Hindlimb muscle (tissue), 1 donor: ENCODE measurements at regions not wholly inside any gene's neighbourhood (a gene's known extent, or its start where the extent isn't known, plus 50 kb on each side); places are given as distances from the start of the nearest gene placed in this dataset.

Experiments used
- DNase-seq: peaks from one replicate; pipeline ENCODE4 v3.0.0-alpha.2; 2013

DNA sequence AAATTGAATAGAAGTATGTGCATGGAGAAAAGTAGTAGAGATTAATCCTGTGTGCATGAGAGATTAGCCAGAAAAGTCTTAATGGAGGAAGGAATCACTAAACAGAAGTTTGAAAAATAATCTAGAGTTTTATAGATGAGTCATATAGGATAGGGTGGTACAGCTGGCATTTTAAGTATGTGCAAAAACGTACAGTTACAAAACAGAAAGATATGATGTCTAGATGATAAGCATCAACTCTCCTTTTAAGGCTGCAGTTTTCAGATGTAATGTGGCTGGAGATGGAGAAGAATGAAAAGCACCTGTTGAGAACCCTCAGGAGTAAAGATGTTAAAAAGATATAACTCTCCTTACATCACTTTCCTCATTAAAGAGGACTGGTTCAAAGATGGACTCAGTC is 271.3 kb downstream of the STK31 start:
- no peak for DNase-seq

DNA sequence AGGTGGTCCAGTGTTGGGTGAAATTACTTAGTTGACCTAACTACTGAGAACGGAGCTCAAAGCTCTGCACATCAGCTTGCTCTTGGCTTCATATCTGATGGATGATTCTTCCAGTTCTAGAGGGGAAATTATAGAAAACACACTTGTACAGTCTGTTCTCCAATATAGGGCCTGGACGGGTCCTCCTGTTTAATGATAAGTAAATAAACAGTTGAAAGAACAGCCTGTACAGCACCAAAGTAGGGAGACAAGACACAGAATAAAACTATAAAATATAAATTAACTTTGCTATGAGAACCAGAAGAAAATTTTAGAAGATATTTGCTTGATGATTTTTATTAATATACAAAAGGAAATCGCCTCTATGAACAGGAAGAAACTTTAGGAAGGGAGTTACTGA is 271.7 kb downstream of the STK31 start:
- DNase-seq: no peak

DNA sequence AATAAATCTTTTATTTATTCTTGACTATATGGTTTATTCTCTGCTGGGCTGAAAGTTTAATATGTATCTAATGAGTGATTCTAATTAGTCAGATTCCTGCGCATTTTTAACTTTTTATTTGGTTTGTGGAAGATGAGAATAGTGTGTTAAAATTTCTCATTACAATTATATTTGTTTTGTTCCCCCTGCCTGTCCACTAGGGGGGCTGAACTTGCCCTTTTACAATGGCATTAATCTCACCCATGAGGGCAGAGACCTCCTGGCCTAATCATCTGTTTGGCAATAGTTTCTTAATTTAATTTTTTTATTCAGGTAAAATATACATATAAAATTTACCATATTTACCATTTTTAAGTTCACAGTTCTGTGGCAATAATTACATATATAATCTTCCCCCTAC is 278.5 kb upstream of the NPY start:
- DNase-seq: no peak

DNA sequence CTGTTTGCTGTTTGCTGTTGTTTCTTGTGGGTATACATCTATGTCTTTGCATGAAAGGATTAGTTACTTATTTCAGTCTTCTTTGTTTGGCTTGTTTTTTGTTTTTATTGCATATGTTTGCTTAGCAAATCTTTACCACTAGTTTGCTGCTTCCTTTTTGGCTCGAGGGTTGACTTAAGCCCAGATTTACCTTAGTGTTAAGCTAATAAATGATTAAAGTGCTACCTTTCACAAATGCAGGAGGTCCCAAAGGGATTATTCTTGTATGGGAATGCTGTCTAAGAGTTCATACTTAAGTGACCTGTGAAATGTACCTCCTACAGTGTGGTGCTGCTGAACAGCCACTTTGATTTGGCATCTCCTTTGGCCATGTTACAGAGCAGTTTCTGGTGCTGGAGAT is 273.5 kb upstream of the NPY start:
- no peak for DNase-seq

DNA sequence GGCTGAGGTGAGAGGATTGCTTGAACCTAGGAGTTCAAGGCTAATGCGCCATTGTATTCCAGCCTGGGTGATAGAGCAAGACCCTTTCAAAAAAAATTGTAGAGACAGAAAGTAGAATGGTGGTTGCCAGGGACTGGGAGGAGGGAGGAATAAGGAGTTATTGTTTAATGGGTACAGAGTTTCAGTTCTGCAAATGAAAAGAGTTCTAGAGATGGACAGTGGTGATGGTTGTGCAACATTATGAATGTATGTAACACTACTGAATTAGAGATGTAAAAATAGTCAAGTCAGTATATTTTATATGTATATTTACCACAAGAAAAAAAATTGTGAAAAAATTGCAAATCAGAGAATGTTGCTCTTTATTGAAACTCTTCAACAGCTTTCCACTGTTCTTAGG is 266.5 kb upstream of the NPY start:
- no peak for DNase-seq

DNA sequence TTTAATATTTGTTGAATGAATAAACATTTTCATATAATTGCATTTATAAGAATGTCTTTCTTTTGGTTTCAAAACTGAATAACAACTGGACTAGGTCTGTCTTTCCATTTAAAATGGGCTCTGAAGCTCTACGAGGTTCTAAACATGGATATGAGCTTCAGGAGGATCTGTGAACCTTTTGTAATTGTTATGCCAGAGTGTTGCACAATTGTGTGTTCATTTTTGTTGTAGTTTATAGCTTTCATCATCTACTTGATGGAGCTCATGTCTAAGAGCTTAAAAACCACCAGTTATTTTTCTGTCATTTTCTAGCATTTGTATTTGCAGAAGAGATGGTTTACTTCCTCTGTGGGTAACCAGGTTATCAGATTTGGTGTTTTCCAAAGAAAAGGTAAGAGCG is 265.7 kb upstream of the NPY start:
- DNase-seq: no peak

DNA sequence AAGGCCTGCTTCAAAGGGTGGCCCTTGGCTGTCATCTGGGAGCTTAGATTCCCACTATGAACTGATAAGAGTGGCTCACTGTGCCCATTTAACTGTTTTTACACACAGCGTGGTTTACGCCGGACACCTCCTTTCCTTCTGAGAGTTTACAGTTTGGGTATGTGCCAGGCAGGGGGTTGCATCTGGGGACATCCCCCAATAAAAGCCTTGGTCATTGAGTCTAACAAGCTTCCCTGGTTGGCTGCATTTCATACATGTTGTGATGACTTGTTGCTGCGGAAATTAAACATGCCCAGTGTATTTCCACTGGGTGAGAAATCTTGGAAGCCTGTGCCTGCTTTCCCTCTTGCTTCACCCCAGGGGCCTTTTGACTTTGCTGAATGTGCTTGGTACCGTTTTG is 264.1 kb upstream of the NPY start:
- DNase-seq: no peak

DNA sequence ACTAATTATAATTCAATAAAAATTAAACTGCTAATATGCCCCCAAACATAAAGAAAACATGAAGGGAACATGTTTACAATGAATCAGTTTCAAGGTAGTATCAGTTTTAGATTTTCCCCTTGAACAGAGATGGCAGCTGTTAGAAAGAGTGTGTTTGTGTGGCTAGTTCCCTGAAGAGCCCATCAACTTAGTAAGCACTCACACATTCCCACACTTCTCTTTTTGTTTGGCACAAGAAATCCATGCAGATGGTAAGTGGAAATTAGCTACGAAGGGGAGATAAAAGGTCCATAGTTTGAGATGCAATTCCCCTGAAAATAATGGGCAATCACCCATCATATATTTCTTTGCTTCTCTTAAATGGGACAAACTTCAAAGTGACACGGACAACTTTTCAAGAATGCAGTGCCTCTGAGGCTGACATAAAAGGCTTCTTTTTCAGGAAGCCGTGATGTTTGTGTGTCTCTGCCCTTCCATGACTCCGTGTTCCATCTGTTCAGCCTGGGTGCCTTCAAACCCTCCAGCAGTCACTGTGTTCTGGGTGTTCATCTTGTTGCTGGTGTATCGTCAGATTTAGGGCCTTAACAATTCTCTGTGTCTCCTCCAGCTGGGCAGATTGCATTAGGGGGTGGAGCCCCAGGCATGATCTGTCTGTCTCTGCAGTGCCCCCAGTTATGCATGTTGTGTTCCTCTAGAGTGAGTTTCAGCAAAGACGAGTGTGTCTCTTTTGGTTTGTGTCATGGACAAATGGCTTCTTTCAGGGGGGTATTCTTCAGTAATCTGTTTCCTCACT is 259.5 kb upstream of the NPY start:
- DNase-seq: no peak

DNA sequence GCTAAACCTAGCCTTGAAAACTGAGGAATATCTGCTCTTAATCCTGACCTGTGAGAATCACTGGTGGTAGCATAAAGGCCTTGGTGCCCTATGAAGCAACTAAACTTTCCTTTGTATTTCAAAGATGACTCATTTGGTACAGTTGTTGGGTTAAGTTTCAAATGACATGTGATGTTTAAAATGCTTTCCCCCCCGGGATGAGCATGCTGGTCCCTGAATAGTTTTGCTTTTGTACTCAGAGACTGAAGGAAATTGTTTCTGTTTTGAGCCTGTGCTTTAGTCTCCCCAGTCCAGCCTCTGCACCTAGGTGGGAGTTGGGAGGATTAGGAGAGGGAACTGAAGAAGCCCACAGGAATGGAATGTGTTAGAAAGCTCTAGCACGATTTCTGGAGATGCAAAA is 258.9 kb upstream of the NPY start:
- no peak for DNase-seq

DNA sequence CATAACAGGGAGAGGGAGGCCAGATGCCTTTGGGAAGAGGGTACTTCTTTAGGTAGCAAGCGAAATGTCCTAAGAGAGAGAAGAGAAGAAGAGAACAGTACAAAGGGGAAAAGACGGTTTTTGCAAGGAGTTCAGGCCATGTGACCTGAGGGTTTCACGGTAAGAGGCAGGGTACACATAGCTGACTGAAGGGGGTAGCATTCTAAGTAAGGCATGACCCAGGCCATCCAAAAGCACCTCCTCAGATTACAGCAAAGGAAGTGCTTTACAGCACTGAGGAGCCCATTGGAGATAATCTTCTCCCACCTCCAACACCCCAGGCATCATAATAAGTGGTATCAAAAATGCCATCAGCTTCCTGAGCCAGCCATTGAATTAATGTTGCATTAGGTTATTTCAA is 258.2 kb upstream of the NPY start:
- no peak for DNase-seq

DNA sequence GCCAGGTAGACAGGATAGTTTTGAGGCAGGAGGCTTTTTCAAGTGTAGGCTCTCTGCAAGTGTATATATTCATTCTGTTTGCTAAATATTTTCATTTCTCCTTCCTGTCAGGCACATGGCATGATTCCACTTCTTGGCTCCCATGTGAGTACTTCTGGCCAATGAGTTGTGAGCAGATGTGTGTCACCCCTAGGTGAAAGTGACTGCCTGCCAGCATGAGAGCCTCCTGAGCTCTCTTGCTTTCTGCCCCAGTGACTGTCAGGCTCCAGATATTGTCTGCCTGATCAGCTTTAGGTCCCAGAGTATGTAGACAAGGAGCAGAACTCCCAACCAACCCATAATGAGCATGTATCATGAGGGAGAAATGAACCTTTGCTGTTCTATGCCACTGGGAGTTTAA is 257.6 kb upstream of the NPY start:
- DNase-seq: no peak

DNA sequence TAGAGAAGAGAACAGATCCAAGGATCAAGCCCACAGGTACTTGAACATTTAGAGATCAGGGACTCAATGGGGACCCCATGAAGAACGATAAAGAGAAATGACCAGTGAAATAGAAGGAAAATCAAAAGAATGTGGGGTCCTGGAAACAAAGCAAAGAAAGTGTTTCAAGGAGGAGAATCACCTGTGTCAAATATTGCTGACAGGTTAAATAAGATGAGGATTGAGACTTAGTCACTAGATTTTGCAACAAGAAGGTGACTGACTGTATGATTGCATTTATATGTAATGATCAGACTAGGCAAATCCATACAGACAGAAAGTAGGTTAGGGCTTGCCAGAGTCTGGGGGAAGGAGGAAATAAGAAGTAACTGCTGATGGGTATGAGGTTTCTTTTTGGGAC is 254.9 kb upstream of the NPY start:
- no peak for DNase-seq

DNA sequence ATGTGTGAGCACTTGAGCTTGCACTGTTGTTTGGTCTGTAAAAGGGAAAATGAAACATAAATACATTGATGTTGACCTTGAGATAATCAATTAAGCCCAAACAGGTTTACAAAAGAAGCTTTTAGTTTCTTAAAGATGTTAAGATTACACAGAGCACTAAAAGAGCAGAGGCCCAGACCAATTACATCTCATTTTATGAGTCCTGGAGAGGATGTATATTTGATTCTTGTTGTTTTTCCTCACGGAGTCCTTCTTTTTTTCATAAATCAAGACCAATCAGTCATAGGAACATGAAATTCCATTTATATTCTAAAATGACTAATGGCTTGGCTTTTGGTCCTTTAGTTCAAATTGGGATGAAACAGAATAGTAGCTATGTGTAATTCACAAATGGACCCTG is 249.7 kb upstream of the NPY start:
- no peak for DNase-seq

DNA sequence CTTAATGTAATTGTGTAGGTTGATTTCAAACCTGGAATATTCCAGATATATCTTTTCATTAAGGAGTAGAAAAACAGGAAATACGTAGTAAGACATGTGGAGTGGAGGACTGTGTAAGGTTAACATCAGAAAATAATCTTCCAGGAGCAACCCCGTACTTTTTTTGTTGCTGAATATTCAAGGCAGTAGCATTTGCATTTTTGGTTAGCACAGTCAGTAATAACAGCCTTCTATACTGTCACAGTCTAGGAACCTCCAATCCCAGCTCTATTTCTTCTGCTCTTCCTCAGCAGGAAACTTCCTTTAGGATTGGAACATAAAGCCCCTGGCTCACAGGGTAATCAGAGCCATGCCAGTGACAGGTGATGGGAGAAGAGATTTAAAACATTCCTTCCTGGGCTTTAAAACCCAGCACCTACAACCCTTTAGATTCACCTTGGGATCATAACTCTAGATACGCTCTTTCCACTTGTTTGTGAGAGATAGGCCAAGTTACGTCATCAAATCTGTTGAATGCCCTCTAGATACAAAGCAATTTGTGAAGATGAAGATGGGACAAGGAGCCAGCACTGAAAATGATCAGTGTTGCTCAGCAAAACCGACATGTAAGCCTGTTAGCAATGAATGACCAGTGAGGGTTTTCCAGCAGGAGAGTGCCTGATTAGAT is 248.5 kb upstream of the NPY start:
- no peak for DNase-seq

DNA sequence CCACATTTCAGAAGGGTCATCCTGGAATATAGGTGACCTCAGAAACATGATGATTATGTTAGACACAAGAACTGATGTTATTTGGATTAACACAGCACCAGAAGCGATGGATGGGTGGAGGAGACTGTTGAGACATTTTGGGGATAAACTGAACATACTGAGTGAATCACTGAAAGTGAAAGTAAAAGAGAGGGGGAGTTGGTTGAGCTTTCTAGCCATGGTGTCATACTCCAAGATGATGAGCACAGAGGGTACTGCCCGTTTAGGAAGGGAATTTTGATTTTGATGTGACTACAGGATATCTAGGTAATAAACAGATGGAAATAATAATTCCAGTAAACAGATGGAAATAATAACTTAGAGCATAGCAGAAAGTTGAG is 248.0 kb upstream of the NPY start:
- no peak for DNase-seq

DNA sequence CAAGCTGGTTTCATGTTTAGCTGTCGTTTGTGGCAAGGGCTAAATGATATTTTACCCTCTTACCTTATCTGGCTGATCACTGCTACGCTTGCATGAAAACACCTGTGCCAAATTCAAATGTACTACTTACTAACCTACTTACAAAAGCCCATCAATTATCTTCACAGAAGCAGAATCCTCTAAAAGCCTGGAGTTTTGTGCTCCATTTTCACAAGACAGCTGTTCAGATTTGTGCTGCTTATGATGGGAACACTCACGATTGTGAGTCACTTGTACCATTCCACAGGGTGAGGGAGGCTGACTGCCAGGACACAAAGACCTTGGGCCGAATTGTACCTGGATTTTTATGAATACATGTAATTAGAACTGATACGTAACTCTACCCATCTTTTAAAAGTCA is 245.0 kb upstream of the NPY start:
- DNase-seq: no peak

DNA sequence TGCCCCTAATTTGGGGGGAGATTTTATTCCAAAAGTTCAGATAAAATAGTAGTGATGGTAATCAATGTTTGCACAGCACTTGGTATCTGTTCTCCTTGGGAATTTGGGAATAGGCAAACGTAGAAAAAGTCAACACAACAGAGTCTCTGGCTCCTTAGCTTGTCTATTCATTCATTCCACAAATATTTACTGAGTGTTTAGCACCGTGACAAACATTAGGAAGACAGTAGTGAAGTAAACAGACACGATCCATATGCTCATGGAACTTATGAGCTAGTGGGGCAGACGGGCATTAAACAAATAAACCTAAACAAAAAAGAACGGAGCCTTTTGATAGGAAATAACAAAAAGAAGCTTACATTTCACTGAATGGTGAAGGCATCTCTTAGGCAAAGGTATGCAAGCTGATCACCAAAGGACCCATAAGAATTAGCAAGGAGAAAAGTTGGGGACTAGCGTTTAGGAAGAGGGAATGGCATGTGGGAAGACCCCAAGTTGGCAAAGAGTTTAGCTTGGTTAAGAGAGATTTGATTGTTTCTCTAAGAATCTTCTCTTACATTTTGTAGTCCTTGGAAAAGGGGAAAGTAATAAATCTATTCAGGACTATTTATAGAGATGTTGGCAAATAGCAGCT is 243.9 kb upstream of the NPY start:
- no peak for DNase-seq

DNA sequence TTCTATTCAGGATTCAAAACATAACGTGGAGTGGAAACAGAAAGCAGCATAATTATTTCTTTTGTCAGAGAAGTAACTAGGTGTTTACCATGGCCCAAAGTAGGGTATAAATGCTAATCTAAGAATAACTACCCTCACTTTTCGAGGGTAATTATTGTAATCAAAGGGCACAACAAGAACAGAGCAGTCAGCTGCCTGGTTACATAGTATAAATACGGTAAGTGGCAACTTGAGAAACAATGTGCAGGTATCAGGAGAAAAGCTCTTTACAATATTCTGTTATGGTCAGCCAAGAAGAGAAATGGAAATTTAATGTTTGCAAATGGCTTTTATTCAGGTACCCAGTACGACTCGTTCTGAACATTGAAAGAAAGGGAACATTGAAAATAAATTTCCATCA is 242.0 kb upstream of the NPY start:
- no peak for DNase-seq

DNA sequence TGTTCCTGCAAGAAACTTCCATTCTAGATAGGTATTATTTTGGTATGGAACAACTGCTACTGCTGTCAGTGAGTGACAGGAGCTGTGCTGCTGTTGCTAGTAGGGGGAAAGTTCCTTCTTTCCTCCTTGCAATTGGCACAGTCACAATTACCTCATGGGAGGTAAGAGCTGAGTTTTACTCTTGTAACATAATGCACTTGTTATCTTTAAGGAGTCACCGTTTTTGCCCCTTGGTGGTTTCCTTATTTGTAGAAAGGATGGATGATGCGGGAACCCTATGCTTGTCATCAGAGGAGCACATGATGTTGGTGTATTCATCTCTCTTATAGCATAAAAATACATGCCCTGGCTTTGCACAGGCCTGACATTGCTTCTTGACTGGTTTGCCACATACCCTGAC is 234.7 kb upstream of the NPY start:
- no peak for DNase-seq

DNA sequence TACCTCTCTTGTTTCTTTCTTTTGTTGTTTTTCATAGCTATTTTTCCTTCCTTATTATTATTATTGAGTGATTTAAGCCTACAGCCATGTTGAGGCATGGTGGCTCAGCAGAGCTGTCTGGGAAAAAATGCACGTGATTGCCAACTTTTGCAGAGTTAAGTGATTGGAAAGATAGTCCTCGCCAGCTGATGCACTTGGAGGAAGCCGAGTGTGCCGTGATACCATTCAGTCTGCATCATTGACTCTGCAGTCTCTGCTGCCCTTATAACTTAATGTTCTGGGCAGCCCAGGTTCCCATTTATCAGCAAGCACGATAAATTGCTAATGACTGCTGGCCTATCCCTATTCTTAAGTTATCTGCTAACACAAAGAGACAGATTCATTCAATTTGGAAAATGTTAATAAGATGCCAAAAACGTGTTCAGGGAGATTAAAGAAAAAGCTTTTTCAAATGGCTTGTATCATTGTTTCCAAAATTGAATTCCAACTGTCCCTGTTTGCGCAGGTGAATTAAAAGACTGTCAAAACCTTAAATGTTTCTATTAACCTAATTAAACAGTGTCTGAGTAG is 232.9 kb upstream of the NPY start:
- no peak for DNase-seq

DNA sequence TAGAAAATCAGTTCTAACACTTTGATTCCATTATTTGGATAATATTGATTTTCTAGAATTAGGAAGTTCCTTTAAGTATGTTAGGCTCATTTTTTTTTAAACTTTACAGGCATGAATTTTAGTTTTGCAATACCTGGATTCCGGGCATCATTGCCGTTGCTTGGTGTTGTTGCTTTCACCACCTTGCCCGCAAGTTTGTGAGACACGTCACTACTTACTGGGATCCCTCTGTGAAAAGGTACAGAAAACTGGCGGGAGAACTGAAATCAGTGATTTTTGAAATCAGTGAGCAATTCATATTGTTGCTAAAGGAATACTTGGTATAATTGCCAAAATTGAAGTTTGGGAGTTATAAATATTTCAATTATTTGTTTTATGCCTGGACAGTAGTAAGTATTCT is 232.3 kb upstream of the NPY start:
- no peak for DNase-seq

DNA sequence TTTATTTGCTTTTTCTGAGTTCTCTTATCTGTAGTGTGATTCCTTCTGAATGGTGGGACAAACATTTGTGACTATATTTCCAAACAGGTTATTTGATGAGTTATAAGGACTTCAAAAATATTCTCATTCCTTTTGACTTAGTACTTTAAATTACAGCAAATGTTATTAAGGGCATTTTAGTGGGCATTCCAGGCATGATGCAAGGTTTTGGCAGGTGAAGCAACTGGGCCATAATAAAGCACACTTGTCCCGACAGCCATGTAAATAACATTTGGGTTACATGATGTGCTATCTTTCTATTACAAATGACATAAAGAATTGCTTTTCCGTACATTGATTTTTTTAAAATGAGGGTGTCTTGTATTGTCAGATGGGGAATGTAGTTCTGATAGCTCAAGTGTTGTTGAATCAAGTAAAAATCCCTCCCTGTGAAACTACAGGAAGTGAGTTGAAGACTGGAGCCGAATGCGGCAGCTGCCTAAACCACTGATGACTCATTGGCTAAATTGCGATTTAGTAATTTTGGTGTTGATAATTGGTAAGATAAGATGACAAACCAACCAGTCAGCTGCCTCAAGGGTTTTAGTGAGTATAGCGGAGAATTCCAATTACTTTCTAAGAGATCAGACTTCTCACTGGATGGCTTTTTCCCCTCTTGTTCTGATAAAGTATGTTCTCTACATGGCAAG is 231.3 kb upstream of the NPY start:
- no peak for DNase-seq

DNA sequence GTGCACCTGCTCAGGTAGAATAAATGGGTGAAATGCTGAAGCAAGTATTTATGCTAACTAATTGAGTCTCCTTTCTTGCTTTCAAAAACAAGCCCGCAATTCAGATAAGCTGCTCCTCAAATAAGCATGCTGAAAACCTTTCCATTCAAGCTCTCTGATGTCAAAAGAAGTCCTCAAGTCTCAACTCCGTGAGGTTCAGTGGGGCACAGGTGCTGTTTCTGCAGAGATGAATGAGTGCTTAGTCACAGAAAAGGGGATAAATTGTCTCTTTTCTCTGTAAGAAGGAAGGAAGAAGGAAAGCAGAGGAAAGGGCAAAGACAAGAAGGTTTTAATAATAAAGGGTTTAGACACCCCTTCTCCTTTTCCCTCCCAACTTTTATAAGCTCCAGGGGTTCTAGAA is 229.8 kb upstream of the NPY start:
- DNase-seq: no peak
